Fibroblast of lung (primary cell): ENCODE measurements at regions not wholly inside any gene's neighbourhood (a gene's known extent, or its start where the extent isn't known, plus 50 kb on each side); places are given as distances from the start of the nearest gene placed in this dataset.

Source experiments
- DNase-seq, 2 donors: peaks; one replicate each; pipeline versions ENCODE4 v3.0.0 to v3.0.0-alpha.2; 2010; ENCODE audit warnings: low read depth in 2 of 2
- H2AFZ ChIP-seq: 2 replicates; pipeline ENCODE4 v1.5.1; 2012; ENCODE audit warnings: low read length, control low read depth, inconsistent platforms
- H3K27ac ChIP-seq: 2 replicates; pipeline ENCODE4 v1.5.1; 2011; ENCODE audit warnings: low read length, control low read depth; ENCODE audit not compliant: insufficient read depth
- H3K27me3 ChIP-seq: 2 replicates; pipeline ENCODE4 v1.5.1; 2011; ENCODE audit warnings: mild to moderate bottlenecking, low read length; ENCODE audit not compliant: control insufficient read depth, insufficient read depth
- H3K36me3 ChIP-seq: 2 replicates; pipeline ENCODE4 v1.5.1; 2011; ENCODE audit warnings: low read length; ENCODE audit not compliant: control insufficient read depth, insufficient read depth
- H3K4me1 ChIP-seq: 2 replicates; pipeline ENCODE4 v1.5.1; 2011; ENCODE audit warnings: low read length; ENCODE audit not compliant: control insufficient read depth, insufficient read depth; ENCODE audit errors: extremely low read depth
- H3K4me2 ChIP-seq: 2 replicates; pipeline ENCODE4 v1.5.1; 2011; ENCODE audit warnings: low read length, control low read depth; ENCODE audit not compliant: insufficient read depth; ENCODE audit errors: extremely low read depth
- H3K4me3 ChIP-seq, 4 experiments: fragments of 200-600 bp in 1 of 4; sonication (generic) in 1 of 4; replicated peaks in 1 of 4; 2 replicates each; pipeline ENCODE4 v1.5.1; 2011 to 2016; ENCODE audit warnings: low read length in 4 of 4, low read depth in 3 of 4, mild to moderate bottlenecking in 3 of 4, control low read depth in 2 of 4, inconsistent platforms in 1 of 4, mixed read lengths in 1 of 4; ENCODE audit not compliant: insufficient read depth in 1 of 4; ENCODE audit errors: control extremely low read depth in 1 of 4
- H3K79me2 ChIP-seq: 2 replicates; pipeline ENCODE4 v1.5.1; 2012; ENCODE audit warnings: mild to moderate bottlenecking, low read length, inconsistent platforms; ENCODE audit not compliant: control insufficient read depth, insufficient read depth
- H3K9ac ChIP-seq: 2 replicates; pipeline ENCODE4 v1.5.1; 2011; ENCODE audit warnings: mild to moderate bottlenecking, low read length, control low read depth; ENCODE audit not compliant: insufficient read depth
- H3K9me3 ChIP-seq: 2 replicates; pipeline ENCODE4 v1.5.1; 2012; ENCODE audit warnings: low read depth, low read length; ENCODE audit not compliant: control insufficient read depth, insufficient read depth
- H4K20me1 ChIP-seq: 2 replicates; pipeline ENCODE4 v1.5.1; 2011; ENCODE audit warnings: low read length; ENCODE audit not compliant: control insufficient read depth, insufficient read depth; ENCODE audit errors: extremely low read depth
- EZH2 ChIP-seq: IDR thresholded peaks from 2 replicates; pipeline ENCODE4 v1.5.1; 2012; ENCODE audit warnings: low read length, control low read depth, mild to moderate bottlenecking; ENCODE audit errors: missing control alignments
- TF ChIP-seq, protein P1 (sequence below), 2 donors: IDR thresholded peaks in 1 of 2; conservative IDR thresholded peaks in 1 of 2; 1 replicate in 1 of 2; 2 replicates in 1 of 2; pipeline ENCODE4 v1.5.1; 2011 to 2012; ENCODE audit warnings: low read length in 2 of 2, control low read depth in 1 of 2, inconsistent platforms in 1 of 2, low read depth in 1 of 2, mild to moderate bottlenecking in 1 of 2

DNA sequence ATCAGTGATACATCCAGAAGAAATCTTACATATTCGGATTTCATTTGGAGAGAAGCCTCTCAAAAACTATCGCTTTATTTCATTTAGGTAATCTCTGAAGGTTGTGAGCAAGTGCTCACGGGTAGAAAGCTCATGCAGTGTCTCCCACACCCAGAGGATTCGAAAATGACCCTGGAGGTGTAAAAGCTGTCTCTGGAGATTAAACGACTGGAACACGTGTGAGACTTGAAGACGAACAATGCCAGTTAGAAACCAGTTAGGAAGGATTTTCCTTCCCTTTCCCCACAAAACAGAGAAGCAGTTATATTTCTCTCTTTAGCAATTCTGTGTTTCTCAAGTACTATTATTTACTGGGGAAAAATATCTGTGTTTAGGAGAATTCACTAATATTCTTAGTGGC lies 92.5 kb upstream of the CD55 start:
- Histone ChIP-seq H2AFZ (no peak overlapping the region), H3K27ac (no peak overlapping the region)

DNA sequence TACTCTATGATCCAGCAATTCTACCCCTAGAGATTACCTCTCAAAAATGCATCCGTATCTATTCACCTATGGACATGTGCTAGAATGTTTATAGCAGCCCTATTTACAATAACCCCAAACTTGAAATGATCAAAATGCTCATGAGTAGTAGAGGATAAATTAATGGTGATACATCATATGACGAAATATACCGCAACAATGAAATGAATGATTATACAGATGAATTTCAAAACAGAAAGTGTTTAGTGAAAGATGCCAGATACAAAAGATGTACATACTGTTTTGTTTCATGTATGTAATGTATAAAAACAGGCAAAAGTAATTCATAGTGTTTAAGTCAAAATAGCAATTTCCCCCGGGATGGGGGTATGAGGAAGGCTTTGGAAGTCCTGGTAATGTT lies 91.0 kb upstream of the CD55 start:
- H3K4me1 ChIP-seq = no peaks in the 10 kb centered on the region
- no peaks in the 10 kb centered on the region for H3K9me3 ChIP-seq
- H2AFZ ChIP-seq = no peak overlapping the region
- no peaks in the 10 kb centered on the region for H3K27me3 ChIP-seq
- no peak overlapping the region for H3K27ac ChIP-seq
- no peaks in the 10 kb centered on the region for H4K20me1 ChIP-seq
- H3K4me3 ChIP-seq = no peak overlapping the region
- no peaks in the 10 kb centered on the region for H3K36me3 ChIP-seq
- H3K79me2 ChIP-seq = no peaks in the 10 kb centered on the region
- no peak for DNase-seq
- H3K9ac ChIP-seq = no peak overlapping the region
- TF ChIP-seq, protein P1, sequence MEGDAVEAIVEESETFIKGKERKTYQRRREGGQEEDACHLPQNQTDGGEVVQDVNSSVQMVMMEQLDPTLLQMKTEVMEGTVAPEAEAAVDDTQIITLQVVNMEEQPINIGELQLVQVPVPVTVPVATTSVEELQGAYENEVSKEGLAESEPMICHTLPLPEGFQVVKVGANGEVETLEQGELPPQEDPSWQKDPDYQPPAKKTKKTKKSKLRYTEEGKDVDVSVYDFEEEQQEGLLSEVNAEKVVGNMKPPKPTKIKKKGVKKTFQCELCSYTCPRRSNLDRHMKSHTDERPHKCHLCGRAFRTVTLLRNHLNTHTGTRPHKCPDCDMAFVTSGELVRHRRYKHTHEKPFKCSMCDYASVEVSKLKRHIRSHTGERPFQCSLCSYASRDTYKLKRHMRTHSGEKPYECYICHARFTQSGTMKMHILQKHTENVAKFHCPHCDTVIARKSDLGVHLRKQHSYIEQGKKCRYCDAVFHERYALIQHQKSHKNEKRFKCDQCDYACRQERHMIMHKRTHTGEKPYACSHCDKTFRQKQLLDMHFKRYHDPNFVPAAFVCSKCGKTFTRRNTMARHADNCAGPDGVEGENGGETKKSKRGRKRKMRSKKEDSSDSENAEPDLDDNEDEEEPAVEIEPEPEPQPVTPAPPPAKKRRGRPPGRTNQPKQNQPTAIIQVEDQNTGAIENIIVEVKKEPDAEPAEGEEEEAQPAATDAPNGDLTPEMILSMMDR (conservative IDR thresholded peaks at IDR 0.05 in 1 of 2, IDR thresholded peaks at IDR 0.05 in 1 of 2; ENCODE audit: low read depth in 1 of 2, low read length in 2 of 2) = no peak
- TF ChIP-seq EZH2 = no peak
- H3K4me2 ChIP-seq = no peak overlapping the region

More for the DNA sequence above, 92.5 kb upstream of the CD55 start:
- TF ChIP-seq, protein P1 (conservative IDR thresholded peaks at IDR 0.05 in 1 of 2, IDR thresholded peaks at IDR 0.05 in 1 of 2; ENCODE audit: low read depth in 1 of 2, low read length in 2 of 2) = no peak
- no peak for TF ChIP-seq EZH2
- H3K4me3 ChIP-seq = no peak overlapping the region
- no peaks in the 10 kb centered on the region for H3K9me3 ChIP-seq
- no peak overlapping the region for H3K4me2 ChIP-seq
- H3K27me3 ChIP-seq = no peaks in the 10 kb centered on the region
- no peaks in the 10 kb centered on the region for H3K4me1 ChIP-seq
- H3K9ac ChIP-seq = no peak overlapping the region
- H4K20me1 ChIP-seq = no peaks in the 10 kb centered on the region
- H3K36me3 ChIP-seq = no peaks in the 10 kb centered on the region
- no peaks in the 10 kb centered on the region for H3K79me2 ChIP-seq
- no peak for DNase-seq

DNA sequence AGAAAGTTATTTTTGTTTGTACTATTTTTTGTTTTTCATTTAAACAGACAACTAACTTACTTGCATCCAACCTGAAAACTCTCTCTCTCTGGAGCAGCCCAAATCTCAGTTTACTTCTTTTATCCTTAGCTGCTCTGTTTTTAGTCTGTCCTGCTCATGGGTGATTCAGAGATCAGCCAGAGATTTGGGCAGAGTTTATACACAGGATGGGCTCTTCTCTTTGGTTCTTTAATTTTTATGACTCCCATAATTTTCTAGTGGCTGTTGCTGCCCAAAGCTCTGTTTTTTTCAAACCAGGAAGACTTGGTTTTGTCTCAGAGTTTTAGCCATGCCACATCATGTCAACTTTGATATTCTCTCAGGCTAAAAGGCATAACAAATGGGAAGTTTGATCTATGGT lies 86.8 kb upstream of the CD55 start:
- TF ChIP-seq, protein P1 (conservative IDR thresholded peaks at IDR 0.05 in 1 of 2, IDR thresholded peaks at IDR 0.05 in 1 of 2; ENCODE audit: low read depth in 1 of 2, low read length in 2 of 2) = no peak
- TF ChIP-seq EZH2 = no peak
- H3K4me1 ChIP-seq = no peaks in the 10 kb centered on the region
- no peak overlapping the region for H2AFZ ChIP-seq
- no peaks in the 10 kb centered on the region for H3K27me3 ChIP-seq
- H3K27ac ChIP-seq = no peak overlapping the region
- H3K79me2 ChIP-seq = no peaks in the 10 kb centered on the region
- H4K20me1 ChIP-seq = no peaks in the 10 kb centered on the region
- no peak overlapping the region for H3K4me3 ChIP-seq
- no peaks in the 10 kb centered on the region for H3K36me3 ChIP-seq
- no peak for DNase-seq
- no peak overlapping the region for H3K9ac ChIP-seq
- no peaks in the 10 kb centered on the region for H3K9me3 ChIP-seq
- no peak overlapping the region for H3K4me2 ChIP-seq
